Retinal pigment epithelial cell (primary cell): ENCODE measurements at regions not wholly inside any gene's neighbourhood (a gene's known extent, or its start where the extent isn't known, plus 50 kb on each side); places are given as distances from the start of the nearest gene placed in this dataset.
"Not testable (repeated sequence)": the region's sequence is repeated elsewhere in the genome, so short reads cannot be mapped to it uniquely, and the experiment has no call there.

Experiments
- DNase-seq: peaks from one replicate; pipeline ENCODE4 v3.0.0-alpha.2; 2010; ENCODE audit warnings: low read depth
- H3K4me3 ChIP-seq: 2 replicates; pipeline ENCODE4 v1.5.1; 2011; ENCODE audit warnings: mild to moderate bottlenecking, low read length, control low read depth, moderate library complexity
- TF ChIP-seq, protein P1 (sequence below): conservative IDR thresholded peaks from 2 replicates; pipeline ENCODE4 v1.5.1; 2011; ENCODE audit warnings: low read depth, low read length, control low read depth, inconsistent platforms

DNA sequence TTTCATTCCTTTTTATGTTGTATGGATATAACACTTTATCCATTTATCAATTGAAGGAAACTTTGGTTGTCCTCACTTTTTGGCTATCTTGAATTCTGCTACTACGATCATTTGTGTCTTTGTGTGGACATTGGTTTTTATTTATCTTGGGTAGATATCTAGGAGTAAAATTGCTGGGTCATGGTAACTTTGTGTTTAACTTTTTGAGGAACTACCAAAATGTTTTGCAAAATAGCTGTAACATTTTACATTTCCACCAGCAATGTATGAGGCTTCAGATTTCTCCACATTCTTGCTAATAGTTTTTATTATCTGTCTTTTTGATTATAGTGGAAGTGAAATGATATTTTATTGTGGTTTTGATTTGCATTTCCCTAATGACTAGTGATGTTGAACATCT is 55.6 kb downstream of the TLNRD1 start:
- DNase-seq: no peak
- TF ChIP-seq, protein P1, sequence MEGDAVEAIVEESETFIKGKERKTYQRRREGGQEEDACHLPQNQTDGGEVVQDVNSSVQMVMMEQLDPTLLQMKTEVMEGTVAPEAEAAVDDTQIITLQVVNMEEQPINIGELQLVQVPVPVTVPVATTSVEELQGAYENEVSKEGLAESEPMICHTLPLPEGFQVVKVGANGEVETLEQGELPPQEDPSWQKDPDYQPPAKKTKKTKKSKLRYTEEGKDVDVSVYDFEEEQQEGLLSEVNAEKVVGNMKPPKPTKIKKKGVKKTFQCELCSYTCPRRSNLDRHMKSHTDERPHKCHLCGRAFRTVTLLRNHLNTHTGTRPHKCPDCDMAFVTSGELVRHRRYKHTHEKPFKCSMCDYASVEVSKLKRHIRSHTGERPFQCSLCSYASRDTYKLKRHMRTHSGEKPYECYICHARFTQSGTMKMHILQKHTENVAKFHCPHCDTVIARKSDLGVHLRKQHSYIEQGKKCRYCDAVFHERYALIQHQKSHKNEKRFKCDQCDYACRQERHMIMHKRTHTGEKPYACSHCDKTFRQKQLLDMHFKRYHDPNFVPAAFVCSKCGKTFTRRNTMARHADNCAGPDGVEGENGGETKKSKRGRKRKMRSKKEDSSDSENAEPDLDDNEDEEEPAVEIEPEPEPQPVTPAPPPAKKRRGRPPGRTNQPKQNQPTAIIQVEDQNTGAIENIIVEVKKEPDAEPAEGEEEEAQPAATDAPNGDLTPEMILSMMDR: no peak
- no peak overlapping the region for H3K4me3 ChIP-seq

DNA sequence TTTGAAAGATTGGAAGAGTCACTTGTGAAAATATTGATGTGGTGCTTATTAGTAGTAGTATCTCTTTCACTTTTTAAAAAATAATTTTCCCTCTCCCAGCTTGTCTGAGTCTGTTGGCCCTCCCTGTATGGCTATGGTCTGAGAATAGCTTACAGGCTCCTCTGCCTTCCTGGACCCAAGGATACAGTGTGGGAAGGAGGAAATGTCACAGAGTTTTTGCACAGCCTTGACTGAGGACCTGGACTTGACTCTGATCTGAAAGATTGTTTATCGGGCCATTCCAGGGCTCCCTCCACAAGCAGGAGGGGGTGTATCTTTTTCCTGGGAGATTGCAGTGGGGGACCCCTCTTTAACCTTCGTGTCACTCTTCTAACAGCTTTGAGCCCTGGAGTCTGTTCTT is 59.7 kb downstream of the TLNRD1 start:
- DNase-seq: no peak
- no peak overlapping the region for H3K4me3 ChIP-seq
- TF ChIP-seq, protein P1: no peak

DNA sequence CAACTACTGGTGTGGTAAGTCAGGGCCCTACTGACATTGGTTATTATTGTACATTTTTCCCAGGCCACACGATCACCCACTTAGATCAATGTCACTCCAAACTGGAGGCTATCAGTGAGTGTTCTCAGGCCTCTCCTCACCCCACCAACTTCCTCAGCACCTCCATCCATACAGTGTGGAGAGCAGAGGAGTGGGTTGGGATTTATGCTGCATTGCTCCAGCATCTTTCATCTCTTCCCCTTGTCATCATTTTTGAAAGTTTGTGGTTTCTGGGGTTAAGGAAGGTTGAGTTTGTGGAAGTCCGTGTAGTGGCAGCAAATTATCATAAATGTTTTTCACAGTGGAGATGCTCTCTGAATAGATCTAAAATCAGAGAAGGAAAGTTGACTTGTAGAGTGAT is 60.2 kb downstream of the TLNRD1 start:
- DNase-seq: no peak
- TF ChIP-seq, protein P1: no peak
- no peak overlapping the region for H3K4me3 ChIP-seq

DNA sequence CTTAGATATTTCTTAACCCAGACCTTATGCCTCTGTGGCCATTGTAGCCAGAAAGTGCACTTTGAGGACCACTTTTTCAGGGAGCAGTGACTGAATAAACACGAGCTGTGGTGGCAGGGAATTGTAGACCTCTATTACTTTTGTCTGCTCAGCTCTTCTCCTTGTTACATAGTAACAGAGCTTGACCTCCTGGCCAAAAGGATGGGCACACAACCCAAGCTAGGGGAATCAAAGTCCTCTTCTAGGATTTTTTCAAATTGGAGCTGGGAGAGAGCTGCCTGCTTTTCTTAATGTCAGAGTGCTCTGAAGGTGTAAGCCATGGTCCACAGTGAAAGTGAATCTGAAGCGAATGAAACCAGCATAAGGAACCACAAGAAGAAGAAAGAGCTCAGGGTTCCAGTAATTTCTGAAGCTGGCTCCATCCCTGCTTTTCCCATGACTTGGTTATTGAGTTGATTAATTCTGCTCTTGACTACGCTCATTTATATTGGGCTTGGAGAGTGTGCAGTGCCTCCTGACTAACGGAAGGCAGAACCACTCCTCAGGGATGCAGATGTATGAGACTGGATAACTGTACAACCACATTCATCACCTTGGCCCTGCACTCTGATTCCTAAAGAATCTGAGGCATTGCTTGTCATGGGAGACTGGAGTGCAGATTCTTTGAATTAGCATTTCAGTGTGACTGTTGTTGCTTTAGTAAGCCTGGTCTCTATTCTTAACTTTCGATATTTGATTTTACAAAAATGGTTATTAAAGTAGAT is 60.9 kb downstream of the TLNRD1 start:
- H3K4me3 ChIP-seq: no peak overlapping the region
- DNase-seq: no peak
- TF ChIP-seq, protein P1: no peak

DNA sequence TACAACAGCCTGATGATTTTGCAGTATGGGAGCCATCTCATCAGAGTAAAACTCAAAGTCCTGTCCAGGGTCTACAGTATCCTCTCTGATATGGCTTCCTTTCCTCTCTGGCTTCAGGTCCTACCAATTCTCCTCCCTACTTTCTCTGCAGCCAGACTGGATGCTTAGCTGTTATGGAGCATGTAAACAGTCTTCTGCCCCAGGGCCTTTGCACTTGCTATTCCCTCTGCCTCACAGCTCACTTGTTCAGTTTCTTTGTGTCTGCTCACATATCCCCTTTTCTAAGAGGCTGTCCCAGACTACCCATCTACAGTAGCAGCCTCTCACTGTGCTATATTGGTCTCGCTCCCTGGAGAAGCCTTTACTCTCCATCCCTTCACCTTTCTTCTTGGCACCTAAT is 62.2 kb downstream of the TLNRD1 start:
- no peak for DNase-seq
- TF ChIP-seq, protein P1: no peak

DNA sequence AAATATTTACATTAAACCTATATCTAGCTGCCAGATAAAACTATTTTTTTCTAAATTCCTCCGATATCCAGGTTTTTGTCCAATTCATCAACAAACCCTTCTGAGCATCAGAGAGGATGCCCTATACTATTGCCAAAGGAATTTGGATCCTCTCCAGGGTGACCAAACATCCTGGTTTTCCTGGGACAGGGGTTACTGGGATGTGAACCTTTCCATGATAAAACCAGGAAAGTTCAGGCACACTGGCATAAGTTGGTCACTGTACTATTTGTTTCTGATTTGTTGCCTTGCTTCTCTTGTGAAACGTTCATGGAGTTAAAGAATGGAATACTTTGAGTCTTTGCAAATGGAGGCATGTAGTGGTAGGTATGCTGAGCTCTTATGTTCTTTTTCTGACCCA is 63.5 kb downstream of the TLNRD1 start:
- TF ChIP-seq, protein P1: no peak
- no peak for DNase-seq
- H3K4me3 ChIP-seq: no peak overlapping the region

More for the DNA sequence above, 62.2 kb downstream of the TLNRD1 start:
- no peak overlapping the region for H3K4me3 ChIP-seq

DNA sequence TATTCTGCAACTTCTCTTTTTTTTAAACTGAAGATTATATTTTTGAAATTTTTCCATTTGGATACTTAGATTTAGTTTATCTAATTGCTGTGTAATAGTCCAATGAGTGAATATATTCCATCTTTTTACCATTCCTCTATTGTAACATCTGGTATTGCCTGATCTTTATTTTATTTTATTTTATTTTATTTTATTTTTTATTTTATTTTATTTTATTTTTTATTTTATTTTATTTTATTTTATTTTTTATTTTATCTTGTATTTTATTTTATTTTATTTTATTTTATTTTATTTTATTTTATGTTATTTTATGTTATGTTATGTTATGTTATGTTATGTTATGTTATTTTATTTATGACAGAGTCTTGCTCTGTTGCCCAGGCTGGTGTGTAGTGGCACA is 66.5 kb upstream of the CFAP161 start:
- not testable (repeated sequence) for DNase-seq, H3K4me3 ChIP-seq
